ENCODE measurements at regions not wholly inside any gene's neighbourhood (a gene's known extent, or its start where the extent isn't known, plus 50 kb on each side); places are given as distances from the start of the nearest gene placed in this dataset.

GRCh38 chr6:122302067-122302466 is 97.4 kb upstream of the HSF2 start:
- no peak for DNase-seq (ENCODE audit: extremely low spot score)
- ChIA-PET CTCF (no interaction called here), POLR2A (no interaction called here)
- TF ChIP-seq CTCF (IDR thresholded peaks at IDR 0.05; ENCODE audit: control extremely low read depth, extremely low read depth, low read depth, missing control alignments) = no peak

DNA sequence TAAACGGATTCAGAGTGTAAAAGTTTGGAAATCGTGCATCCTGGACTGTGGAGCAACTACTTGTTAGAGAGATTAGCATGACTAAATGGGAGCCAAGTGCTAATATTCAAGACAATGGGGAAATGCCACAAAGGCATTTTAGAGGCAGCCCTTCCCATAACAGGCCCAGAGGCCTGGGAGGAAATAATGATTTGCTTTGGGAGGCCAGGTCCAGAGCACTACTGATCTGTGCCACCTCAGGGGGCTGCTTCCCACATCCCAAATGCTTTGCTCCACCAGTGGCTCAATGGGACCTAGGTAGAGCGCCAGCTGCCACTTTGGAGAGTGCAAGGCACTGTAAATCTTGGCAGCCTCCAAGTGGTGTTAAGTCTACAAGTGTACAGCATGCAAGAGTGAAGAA is 91.9 kb upstream of the HSF2 start:
- no peak for TF ChIP-seq CTCF (IDR thresholded peaks at IDR 0.05; ENCODE audit: control extremely low read depth, extremely low read depth, low read depth, missing control alignments)
- ChIA-PET CTCF (no interaction called here), POLR2A (no interaction called here)
- DNase-seq (ENCODE audit: extremely low spot score) = no peak

DNA sequence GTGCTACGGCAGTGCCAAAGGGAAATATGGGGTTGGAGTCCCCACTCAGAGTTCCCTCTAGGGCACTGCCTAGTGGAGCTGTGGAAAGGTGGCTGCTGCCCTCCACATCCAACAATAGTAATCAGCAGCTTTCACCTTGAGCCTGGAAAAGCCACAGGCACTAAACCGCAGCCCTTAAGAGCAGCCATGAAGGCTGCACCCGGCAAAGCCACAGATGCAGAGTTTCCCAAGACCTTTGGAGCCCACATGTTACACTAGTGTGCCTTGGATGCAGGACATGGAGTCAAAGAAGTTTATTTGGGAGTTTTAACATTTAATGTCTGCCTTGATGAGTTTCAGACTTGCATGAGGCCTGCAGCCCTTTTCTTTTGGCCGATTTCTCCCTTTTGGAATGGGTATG is 91.4 kb upstream of the HSF2 start:
- ChIA-PET POLR2A (no interaction called here), CTCF (no interaction called here)
- no peak for TF ChIP-seq CTCF (IDR thresholded peaks at IDR 0.05; ENCODE audit: control extremely low read depth, extremely low read depth, low read depth, missing control alignments)
- no peak for DNase-seq (ENCODE audit: extremely low spot score)

GRCh38 chr6:122315842-122316241 is 83.6 kb upstream of the HSF2 start:
- TF ChIP-seq CTCF (IDR thresholded peaks at IDR 0.05; ENCODE audit: control extremely low read depth, extremely low read depth, low read depth, missing control alignments) = no peak
- ChIA-PET POLR2A (no interaction called here), CTCF (no interaction called here)
- no peak for DNase-seq (ENCODE audit: extremely low spot score)

- ChIA-PET POLR2A (no interaction called here), CTCF (no interaction called here)
- TF ChIP-seq CTCF (IDR thresholded peaks at IDR 0.05; ENCODE audit: control extremely low read depth, extremely low read depth, low read depth, missing control alignments) = no peak
- no peak for DNase-seq (ENCODE audit: extremely low spot score)
These were observed 76.6 kb upstream of the HSF2 start for GRCh38 chr6:122322824-122323223.

GRCh38 chr6:122323361-122323760 is 76.1 kb upstream of the HSF2 start:
- ChIA-PET CTCF (interaction anchor here (1.2 kb wide), 1 partner anchor 33 kb away, joined by 4 read pairs; no protein-coding TSS in a partner anchor), POLR2A (no interaction called here)
- DNase-seq (ENCODE audit: extremely low spot score) = no peak

More at GRCh38 chr6:122323361-122323760, 76.1 kb upstream of the HSF2 start:
- TF ChIP-seq CTCF (IDR thresholded peaks at IDR 0.05; ENCODE audit: control extremely low read depth, extremely low read depth, low read depth, missing control alignments) = no peak
